Fibroblast of the aortic adventitia (primary cell): ENCODE measurements at regions not wholly inside any gene's neighbourhood (a gene's known extent, or its start where the extent isn't known, plus 50 kb on each side); places are given as distances from the start of the nearest gene placed in this dataset.

Experiments used
- DNase-seq: peaks from one replicate; pipeline ENCODE4 v3.0.0-alpha.2; 2010; ENCODE audit warnings: low read depth
- H3K4me3 ChIP-seq: 2 replicates; pipeline ENCODE4 v1.5.1; 2011; ENCODE audit warnings: low read depth, mild to moderate bottlenecking, control low read depth, low read length, moderate library complexity
- CTCF ChIP-seq: IDR thresholded peaks from 2 replicates; pipeline ENCODE4 v1.5.1; 2011; ENCODE audit warnings: mild to moderate bottlenecking, low read length, control low read depth, inconsistent platforms; ENCODE audit not compliant: insufficient read depth

- no peak for DNase-seq
- no peak overlapping the region for H3K4me3 ChIP-seq
- TF ChIP-seq CTCF: no peak
Measured at GRCh38 chr2:8587920-8588830, 93.7 kb upstream of the ID2 start.

DNA sequence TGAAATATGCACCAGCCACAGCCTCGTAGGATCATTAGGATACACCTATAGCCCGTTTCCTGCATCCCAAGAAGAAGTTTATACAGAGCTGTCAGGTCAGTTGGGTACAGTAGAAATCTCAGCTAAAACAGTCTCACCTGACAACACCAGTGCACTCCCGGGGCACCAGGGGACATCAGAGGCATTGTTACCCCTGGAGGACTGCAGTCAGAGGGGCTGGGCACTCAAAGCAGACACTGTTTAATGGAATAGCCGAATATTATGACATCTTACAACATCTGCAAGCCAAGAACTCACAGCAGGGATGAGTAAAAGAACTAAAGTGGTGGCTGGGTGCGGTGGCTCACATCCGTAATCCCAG, 93.0 kb upstream of the ID2 start:
- TF ChIP-seq CTCF: no peak
- no peak overlapping the region for H3K4me3 ChIP-seq
- no peak for DNase-seq

DNA sequence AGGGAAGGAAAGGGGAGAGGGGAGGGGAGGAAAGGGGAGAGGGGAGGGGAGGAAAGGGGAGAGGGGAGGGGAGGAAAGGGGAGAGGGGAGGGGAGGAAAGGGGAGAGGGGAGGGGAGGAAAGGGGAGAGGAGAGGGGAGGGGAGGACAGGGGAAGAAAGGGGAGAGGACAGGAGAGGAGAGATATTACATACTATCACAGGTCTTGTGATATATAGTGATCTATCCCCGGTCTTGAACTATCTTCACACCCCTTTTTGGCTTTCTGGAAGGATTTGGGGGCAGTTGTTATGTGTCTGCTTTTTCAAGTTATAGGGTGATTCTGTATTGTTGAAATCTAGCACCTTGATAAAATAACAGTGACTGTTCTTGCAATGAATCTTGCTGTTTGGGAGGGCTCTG, 92.1 kb upstream of the ID2 start:
- no peak for TF ChIP-seq CTCF
- H3K4me3 ChIP-seq: no peak overlapping the region
- no peak for DNase-seq

DNA sequence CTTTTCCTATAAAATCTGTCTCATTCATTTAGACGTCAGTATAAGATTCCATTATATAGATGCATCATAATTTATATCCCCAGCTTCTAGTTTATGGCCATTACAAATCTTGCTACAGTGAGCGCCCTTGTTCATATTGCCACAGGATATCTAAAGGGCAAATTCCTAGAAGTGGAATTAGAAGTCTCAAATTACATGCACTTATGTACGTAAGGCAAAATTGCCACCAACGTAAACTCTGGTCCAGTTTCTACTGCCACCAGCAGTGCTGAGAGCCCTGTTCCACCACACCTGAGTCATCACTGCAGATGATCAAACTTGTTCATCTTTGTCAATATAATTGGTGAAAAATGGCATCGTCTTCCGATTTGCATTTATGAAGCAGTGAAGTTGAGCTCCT, 90.9 kb upstream of the ID2 start:
- DNase-seq: no peak
- no peak for TF ChIP-seq CTCF
- no peak overlapping the region for H3K4me3 ChIP-seq

GRCh38 chr2:8592736-8593135, 89.1 kb upstream of the ID2 start:
- no peak for TF ChIP-seq CTCF
- no peak overlapping the region for H3K4me3 ChIP-seq

DNA sequence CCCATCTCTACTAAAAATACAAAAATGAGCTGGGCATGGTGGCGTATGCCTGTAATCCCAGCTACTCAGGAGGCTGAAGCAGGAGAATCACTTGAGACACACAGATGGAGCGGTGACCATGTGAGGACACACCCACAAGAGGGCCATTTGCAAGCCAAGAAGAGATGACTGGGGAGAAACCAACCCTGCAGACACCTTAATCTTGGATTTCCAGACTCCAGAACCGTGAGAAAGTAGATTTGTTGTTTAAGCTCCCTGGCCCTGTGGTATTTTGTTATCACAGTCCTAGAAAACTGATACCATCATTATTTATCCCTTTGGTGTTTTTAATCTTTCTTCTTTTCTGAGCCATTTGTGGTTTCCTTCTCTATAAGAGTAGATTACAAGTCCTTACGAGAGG, 88.6 kb upstream of the ID2 start:
- H3K4me3 ChIP-seq: no peak overlapping the region
- no peak for DNase-seq
- no peak for TF ChIP-seq CTCF

More at GRCh38 chr2:8592736-8593135, 89.1 kb upstream of the ID2 start:
- DNase-seq: no peak
